GM10266 (cell line): ENCODE measurements at regions not wholly inside any gene's neighbourhood (a gene's known extent, or its start where the extent isn't known, plus 50 kb on each side); places are given as distances from the start of the nearest gene placed in this dataset.

ENCODE experiments used
- DNase-seq: peaks from one replicate; pipeline ENCODE4 v3.0.0; 2012; ENCODE audit errors: extremely low spot score
- TF ChIP-seq, protein P1 (sequence below): IDR thresholded peaks from 2 replicates; pipeline ENCODE4 v1.5.1; 2012; ENCODE audit warnings: mild to moderate bottlenecking, low read depth; ENCODE audit not compliant: control insufficient read depth, insufficient read depth; ENCODE audit errors: missing control alignments

DNA sequence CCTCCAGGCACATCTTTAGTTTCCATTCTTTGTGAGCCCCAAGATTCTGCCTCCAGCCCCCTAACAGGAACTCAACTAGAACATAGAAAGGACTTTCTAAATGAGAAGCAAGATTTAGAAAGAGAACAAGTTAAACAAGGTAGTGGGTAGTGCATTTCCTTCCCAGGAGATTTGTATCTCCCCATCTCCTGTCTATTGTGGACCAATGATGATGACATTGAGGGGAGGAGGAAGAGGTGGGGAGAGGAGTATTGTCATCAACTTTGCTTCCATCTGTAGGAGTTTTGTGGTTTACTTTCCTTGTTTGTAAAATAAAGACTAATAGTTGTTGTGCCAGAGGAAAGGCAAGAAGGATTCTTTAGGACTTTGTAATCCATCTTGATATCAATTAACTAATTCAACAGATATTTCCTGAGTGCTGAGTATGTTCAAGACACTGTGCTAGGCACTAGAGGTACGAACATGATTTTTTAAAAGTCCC is 235.3 kb upstream of the ROPN1 start:
- no peak for DNase-seq
- TF ChIP-seq, protein P1, sequence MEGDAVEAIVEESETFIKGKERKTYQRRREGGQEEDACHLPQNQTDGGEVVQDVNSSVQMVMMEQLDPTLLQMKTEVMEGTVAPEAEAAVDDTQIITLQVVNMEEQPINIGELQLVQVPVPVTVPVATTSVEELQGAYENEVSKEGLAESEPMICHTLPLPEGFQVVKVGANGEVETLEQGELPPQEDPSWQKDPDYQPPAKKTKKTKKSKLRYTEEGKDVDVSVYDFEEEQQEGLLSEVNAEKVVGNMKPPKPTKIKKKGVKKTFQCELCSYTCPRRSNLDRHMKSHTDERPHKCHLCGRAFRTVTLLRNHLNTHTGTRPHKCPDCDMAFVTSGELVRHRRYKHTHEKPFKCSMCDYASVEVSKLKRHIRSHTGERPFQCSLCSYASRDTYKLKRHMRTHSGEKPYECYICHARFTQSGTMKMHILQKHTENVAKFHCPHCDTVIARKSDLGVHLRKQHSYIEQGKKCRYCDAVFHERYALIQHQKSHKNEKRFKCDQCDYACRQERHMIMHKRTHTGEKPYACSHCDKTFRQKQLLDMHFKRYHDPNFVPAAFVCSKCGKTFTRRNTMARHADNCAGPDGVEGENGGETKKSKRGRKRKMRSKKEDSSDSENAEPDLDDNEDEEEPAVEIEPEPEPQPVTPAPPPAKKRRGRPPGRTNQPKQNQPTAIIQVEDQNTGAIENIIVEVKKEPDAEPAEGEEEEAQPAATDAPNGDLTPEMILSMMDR = no peak

DNA sequence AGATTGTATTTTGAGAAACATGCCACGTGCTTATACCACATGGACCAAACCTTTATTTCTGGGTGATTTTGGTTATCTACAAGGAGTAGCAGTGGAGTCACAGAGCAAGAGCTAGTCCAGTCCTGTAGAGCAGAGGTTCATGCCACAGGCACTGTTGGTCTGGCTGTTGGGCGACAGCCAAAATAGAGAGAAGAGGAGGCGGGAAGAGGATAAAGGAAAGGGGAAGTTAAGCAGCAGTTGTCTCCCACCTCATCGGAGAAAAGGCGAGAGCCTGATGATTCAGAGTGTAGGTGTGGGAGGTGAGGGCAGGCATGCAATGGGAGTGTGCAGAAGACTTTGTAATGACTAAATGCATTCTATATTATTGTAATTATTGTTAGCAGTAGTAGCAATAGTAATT is 237.5 kb upstream of the ROPN1 start:
- TF ChIP-seq, protein P1 = no peak
- no peak for DNase-seq

DNA sequence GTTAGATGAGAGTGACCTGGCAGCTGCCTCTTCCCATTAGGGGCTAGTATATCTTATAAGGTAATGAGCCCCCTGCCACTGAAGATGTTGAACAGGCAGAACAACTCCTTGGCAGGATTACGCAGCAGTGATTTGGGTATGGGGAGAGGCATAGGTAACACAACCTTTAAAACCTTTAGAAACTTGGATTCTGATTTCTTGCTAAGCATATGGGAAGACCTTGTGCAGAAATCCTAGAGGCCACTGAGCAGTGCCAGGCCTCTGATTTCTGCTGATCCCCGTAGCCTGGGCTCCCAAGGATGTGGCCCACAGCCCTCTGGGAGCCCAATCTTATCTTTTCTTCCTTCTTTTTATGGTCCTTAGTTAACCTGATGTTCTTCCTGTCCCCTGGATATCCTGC is 237.9 kb upstream of the ROPN1 start:
- DNase-seq = no peak
- TF ChIP-seq, protein P1 = no peak

GRCh38 chr3:124230432-124230831 is 238.5 kb upstream of the ROPN1 start:
- TF ChIP-seq, protein P1 = no peak
- no peak for DNase-seq

GRCh38 chr3:124230998-124231397 is 239.1 kb upstream of the ROPN1 start:
- TF ChIP-seq, protein P1 = no peak
- no peak for DNase-seq

- DNase-seq = no peak
- TF ChIP-seq, protein P1 = no peak
These were observed 242.9 kb upstream of the ROPN1 start for GRCh38 chr3:124234852-124235252.

GRCh38 chr3:124235446-124235845 is 243.5 kb upstream of the ROPN1 start:
- no peak for DNase-seq
- TF ChIP-seq, protein P1 = no peak
